GM21381 (cell line): ENCODE measurements at regions not wholly inside any gene's neighbourhood (a gene's known extent, or its start where the extent isn't known, plus 50 kb on each side); places are given as distances from the start of the nearest gene placed in this dataset.

ENCODE experiments used
- ATAC-seq: cut with Tn5 transposase; IDR thresholded peaks from one replicate; pipeline ENCODE4 v1.9.1; 2021; ENCODE audit warnings: mild to moderate bottlenecking, moderate library complexity; ENCODE audit not compliant: unreplicated experiment

- ATAC-seq = no peak
Measured at GRCh38 chr12:60290532-60290931, 694.7 kb downstream of the SLC16A7 start.

- ATAC-seq = no peak
Measured at GRCh38 chr12:60308366-60308991, 712.6 kb downstream of the SLC16A7 start.

GRCh38 chr12:60311940-60312339 is 716.1 kb downstream of the SLC16A7 start:
- no peak for ATAC-seq

- no peak for ATAC-seq
Measured at GRCh38 chr12:60317361-60317760, 721.5 kb downstream of the SLC16A7 start.

- ATAC-seq = no peak
Measured at GRCh38 chr12:60324746-60325145, 728.9 kb downstream of the SLC16A7 start.

GRCh38 chr12:60333461-60333860 is 737.6 kb downstream of the SLC16A7 start:
- no peak for ATAC-seq

GRCh38 chr12:60335745-60336144 is 739.9 kb downstream of the SLC16A7 start:
- ATAC-seq = no peak

GRCh38 chr12:60337839-60338549 is 742.2 kb downstream of the SLC16A7 start:
- ATAC-seq = no peak

- no peak for ATAC-seq
Measured at GRCh38 chr12:60345442-60345841, 749.6 kb downstream of the SLC16A7 start.

- ATAC-seq = no peak
Measured at GRCh38 chr12:60349232-60349978, 753.6 kb downstream of the SLC16A7 start.

GRCh38 chr12:60387356-60387755 is 791.5 kb downstream of the SLC16A7 start:
- ATAC-seq = no peak

GRCh38 chr12:60391051-60391450 is 795.2 kb downstream of the SLC16A7 start:
- no peak for ATAC-seq

- no peak for ATAC-seq
Measured at GRCh38 chr12:60391791-60392190, 796.0 kb downstream of the SLC16A7 start.

- ATAC-seq = no peak
Measured at GRCh38 chr12:60393093-60393492, 797.3 kb downstream of the SLC16A7 start.

- no peak for ATAC-seq
Measured at GRCh38 chr12:60394665-60395064, 798.8 kb downstream of the SLC16A7 start.

GRCh38 chr12:60398547-60398946 is 802.7 kb downstream of the SLC16A7 start:
- ATAC-seq = no peak

GRCh38 chr12:60399064-60399463 is 803.2 kb downstream of the SLC16A7 start:
- ATAC-seq = no peak

GRCh38 chr12:60402996-60403395 is 807.2 kb downstream of the SLC16A7 start:
- ATAC-seq = no peak

GRCh38 chr12:60415351-60415750 is 819.5 kb downstream of the SLC16A7 start:
- no peak for ATAC-seq

GRCh38 chr12:60419986-60420385 is 824.2 kb downstream of the SLC16A7 start:
- ATAC-seq = no peak

GRCh38 chr12:60421741-60422140 is 825.9 kb downstream of the SLC16A7 start:
- ATAC-seq = no peak

GRCh38 chr12:60437297-60437696 is 841.5 kb downstream of the SLC16A7 start:
- ATAC-seq = no peak
